Medulla oblongata (tissue), 1 donor: ENCODE measurements at regions not wholly inside any gene's neighbourhood (a gene's known extent, or its start where the extent isn't known, plus 50 kb on each side); places are given as distances from the start of the nearest gene placed in this dataset.
"Not testable (repeated sequence)": the region's sequence is repeated elsewhere in the genome, so short reads cannot be mapped to it uniquely, and the experiment has no call there.

Experiments
- DNase-seq: peaks from one replicate; pipeline ENCODE4 v3.0.0-alpha.2; 2015; ENCODE audit errors: extremely low spot score

DNA sequence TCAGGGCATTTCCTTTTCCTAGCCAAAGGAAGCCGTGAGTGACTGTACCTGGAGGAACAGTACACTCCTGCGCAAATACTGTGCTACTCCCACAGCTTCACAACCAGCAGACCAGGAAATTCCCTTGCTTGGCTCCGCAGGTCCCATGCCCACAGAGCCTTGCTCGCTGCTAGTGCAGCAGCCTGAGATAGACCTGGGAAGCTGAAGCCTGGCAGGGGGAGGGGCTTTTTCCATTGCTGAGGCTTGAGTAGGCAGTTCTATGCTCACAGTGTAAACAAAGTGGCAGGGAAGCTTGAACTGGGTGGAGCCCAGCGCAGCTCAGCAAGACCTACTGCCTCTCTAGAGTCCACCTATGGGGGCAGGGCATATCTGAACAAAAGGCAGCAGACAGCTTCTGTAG lies 291.2 kb downstream of the HGF start:
- DNase-seq, result no peak

DNA sequence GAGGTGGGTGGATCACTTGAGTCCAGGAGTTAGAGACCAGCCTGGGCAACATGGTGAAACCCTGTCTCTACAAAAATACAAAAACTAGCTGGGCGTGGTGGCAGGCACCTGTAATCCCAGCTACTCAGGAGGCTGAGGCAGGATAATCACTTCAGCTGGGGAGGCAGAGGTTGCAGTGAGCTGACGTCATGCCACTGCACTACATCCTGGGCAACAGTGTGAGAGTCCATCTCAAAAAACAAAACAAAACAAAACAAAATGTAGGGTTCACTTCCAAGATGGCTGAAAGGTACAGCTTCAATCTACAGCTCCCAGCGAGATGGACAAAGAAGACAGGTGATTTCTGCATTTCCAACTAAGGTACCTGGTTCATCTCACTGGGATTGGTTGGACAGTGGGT lies 291.6 kb downstream of the HGF start:
- not testable (repeated sequence) for DNase-seq

DNA sequence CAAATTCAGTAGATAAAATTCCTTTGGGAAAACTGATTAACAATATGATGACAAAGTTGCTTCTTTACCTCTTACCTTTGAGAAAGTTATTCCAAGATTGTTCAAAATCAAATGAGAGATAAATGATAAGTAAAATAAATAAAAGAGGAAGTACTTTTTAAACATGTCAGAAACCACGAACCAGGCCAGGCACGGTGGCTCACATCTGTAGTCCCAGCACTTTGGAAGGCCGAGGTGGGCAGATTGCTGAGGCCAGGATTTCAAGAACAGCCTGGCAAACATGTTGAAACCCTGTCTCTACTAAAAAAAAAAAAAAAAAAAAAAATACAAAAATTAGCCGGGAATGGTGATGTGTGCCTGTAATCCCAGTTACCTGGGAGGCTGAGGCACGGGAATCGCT lies 296.6 kb downstream of the HGF start:
- no peak for DNase-seq

DNA sequence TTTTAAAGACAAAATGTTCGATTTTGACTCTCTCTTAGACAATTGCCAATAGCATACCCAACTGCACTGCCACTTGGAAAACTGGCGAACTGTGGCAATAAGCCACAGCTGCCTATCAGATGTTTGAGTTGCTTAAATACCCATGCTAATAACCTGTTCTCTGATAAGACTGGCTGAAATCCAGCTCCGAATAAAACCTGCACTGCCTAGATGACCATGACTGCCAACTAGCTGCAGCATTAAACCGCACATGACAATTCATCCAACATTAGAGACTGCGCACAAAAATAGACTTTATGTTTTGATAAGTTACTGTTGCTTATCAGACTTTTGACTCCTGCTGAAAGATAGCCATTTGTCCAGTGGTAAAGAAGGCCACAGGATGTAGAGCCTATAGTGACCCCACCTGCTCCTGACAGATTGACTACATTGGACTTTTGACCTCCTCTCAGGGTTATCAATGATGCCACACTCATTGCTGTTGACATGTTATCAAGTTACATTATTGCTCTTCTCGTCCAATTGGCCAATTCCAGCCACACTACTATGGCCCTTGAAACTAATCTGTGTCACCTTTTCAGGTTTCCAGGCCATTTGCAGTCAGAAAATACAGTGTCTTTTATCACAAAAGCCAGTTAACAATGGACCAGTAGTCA lies 299.0 kb downstream of the HGF start:
- no peak for DNase-seq

DNA sequence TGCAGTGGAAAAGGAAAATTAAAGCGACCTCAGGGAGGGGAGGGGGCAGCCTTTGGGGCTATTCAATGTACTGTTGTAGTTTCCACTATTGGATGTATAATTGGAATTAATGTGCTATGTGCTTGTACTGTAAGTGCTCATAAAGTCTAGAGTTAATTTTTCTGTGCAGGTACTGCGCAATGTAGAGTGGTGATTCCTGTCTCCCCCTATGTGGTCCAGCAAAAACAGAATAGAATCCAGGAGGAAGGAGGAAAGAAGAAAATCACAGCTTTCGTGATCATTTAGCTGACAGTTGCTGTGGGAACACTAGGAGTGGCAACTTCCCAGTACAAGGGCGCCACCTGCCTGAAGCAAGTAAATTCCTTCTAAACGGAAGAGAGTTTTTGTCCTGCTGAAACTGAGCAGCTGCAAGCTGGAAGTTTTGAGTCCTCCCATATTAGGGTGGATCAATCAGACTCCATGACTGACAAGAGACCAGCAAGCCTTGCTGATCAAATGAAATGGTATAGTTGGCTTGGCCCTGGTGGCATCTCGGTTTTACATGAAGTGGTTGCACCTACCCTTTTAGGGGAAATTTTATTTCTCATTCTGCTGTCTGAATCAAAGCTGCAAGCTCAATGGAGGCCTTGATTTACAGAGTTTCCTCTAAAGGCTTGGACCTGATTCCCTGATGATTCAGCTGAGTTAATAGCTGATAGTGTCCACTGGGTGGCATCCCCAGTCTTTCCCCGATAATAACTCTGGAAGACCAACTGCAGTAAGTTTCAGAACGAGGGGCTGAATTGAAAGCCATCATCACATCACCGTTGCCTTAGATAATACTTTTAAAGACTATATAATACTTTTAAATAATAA lies 299.8 kb downstream of the HGF start:
- peak; percentile 74 for DNase-seq

DNA sequence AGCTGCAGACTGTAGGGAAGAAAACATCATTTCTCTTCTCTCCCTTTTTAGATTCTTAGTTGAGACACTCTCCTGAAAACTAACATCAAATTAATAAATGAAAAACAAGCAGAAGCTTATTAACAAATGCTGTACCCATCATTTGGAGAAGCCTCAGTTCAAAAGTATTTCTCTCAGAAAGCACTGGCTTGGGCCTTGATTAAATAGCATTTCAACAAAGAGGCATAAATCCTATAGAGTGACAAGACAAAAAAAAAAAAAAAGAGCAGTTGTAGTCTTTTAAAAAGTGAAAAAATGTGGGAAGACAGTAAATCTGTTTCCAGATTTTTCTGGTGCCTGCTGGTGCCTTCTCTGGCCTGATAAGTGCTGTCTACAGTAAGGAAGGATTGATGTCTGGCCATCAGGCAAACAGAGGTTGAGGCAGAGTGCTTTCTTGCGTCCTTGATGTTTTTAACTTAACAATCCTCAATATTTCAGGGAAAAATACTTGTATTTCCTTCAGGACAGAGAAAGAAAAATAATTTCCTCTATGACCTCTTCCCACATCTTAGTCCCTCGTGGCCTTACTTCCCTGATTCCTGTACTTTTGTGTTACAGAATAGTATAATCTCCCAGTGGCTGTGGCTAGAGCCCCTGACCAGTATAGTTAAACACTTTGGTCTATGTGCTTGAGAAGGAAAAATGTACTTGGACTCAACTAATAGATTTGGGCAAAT lies 300.5 kb downstream of the HGF start:
- no peak for DNase-seq

DNA sequence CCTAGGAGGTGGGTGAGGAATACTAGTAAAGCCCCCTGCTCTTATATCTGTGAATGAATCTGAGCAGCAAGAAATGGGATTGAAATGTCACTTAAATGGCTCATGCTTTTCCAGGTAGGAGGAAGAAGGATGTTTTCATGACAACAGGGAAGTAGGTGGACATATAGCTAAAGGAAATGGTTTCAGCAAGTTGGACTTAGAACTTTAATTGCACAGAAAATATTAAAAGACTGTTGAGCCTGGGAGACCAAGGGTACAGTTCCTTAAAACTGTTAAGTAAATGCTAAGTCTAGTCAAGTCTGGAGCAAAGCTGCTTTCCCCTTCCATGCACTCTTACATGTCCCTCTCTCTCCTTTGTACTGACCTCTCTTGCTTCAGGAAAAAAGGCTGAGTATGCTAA lies 301.3 kb downstream of the HGF start:
- DNase-seq, result no peak

DNA sequence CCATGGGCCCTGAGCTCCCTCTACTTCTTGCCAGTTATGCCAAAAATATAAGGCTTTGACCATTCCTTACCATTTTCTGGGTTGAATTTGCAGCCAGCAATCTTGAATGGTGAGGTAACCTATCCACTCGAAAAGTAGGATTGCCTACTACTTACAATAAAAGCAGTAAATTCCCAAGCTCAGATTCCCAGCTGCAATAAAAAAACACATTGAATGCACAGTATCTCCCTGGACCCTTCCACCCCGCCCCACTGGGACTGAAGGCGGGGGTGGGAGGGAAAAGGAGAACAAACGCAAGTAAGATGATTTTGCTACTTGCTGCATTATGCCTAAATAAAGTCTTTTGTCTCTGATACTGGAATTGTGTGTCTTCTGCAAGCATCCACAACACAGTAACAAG lies 301.9 kb downstream of the HGF start:
- DNase-seq, result no peak

DNA sequence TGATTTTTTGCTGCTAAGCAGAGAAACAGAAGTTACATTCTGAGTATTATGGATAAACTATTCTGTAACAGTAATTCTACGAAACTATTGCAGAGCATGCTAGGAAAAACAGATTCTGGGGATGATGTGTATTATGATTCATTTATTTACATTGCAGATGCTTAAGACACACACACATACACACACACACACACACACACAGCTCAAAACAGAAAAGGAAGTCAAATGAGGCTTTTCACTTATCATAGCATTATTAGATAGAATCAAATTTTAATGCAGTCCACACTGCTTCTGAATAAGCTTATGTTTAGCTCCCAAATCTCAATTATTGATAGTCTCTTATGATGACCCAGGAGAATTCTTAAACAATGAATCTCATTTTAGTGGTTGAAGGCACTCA lies 307.2 kb downstream of the HGF start:
- no peak for DNase-seq

DNA sequence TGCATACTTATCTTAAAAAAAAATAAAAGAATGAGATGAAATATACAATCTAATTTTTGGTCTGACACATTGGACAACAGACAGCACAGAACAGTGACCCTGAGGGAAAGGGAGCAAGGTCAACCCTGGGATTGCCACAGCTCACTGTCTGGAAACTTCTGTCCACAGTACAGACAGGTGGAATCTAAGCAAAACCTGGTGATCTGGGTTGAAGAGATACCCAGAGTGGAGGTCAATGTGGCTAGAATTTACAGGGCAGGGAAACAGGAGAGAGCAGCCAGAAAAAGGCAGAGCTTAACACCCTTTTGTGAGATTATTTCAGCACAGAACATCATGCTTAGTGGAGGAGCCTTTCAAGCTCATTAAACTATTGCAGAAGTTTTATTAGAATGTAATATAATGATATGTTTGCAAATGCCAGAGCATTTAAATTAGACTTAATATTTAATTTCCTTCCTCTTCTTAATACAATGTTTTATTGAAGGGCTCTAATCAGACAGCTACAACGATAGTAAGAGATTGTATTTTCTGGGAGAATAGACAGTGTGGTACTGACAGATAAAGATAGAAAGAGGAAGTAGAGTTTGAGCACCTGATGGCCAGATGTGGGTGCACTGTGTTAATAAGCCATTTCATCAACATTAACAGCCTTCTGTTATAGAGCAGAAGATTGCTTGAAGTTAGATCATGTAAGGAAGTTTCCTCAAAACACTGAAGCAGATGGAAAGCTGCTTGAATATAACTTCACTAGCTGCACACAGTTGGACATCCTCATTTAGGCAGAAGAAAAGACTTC lies 309.4 kb downstream of the HGF start:
- no peak for DNase-seq

DNA sequence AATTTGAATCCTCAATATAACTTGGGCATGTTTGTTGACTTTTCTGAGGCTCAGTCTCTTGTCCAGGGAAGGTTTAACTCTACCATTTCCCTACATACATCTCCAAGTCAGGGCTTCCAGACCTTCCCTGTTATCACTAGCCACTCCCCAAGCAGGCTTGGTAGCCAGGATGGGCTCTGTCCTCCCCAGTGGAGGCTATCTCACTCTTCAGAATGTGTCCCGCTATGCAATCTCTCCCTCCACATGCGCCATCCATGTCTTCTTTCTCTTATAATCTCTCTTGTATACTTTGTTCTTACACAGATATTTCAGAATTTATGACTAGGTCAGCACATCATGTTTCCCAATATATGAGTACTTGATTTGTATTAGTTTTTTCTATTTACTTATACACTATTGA lies 310.4 kb downstream of the HGF start:
- DNase-seq, result no peak

DNA sequence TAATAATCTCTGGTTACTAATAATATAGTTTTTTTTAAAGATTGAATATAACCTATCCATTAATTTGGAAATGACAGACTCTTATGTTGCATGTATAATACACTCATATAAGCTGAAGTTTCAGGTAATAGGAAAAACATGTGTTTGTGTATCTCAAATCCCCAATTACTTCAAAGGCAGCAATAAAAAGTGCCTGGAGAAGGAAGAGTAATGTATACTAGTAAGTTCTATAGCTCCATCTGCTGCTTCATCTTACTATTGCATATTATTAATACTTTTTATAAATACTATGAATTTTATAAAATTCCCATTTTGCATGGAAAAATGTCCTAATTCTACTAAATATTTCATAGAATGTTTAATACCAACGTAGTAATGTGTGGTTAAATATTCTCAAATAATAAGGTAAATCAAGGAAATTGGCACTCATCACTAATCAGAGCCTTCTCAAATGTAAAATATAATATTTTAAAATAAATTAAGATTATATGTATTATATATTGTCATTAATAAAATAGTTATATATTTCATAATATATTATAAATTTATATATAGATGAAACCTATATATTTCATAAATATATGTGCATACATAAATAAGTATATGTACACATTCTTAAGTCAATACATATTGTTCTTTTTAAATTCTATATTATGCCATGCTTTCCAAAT lies 311.9 kb downstream of the HGF start:
- no peak for DNase-seq

DNA sequence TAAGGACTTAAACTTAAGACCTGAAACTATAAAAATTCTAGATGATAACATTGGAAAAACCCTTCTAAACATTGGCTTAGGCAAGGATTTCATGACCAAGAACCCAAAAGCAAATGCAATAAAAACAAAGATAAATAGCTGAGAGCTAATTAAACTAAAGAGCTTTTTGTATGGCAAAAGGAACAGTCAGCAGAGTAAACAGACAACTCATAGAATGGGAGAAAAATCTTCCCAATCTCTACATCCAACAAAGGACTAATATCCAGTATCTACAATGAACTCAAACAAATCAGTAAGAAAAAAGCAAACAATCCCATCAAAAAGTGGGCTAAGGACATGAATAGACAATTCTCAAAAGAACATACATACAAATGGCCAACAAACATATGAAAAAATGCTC lies 316.1 kb downstream of the HGF start:
- not testable (repeated sequence) for DNase-seq

DNA sequence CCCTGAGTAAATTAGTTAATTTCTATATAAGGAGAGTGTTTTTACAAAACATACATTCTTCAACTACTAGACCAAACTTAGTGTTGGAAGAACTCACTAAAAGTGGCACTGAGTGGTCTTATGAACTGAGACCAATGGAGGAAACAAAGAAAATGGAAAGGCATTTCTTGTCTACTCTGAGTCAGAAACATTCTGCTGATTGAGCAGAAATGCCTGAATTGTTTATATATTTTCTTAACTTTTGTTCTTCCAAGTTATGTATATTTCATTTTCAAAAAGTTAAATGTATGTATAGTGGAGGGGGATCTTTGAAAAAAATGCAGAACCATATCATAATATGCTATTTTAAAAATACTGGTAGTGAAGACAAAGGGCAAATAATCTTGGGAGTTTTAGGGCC lies 320.7 kb downstream of the HGF start:
- DNase-seq, result no peak

DNA sequence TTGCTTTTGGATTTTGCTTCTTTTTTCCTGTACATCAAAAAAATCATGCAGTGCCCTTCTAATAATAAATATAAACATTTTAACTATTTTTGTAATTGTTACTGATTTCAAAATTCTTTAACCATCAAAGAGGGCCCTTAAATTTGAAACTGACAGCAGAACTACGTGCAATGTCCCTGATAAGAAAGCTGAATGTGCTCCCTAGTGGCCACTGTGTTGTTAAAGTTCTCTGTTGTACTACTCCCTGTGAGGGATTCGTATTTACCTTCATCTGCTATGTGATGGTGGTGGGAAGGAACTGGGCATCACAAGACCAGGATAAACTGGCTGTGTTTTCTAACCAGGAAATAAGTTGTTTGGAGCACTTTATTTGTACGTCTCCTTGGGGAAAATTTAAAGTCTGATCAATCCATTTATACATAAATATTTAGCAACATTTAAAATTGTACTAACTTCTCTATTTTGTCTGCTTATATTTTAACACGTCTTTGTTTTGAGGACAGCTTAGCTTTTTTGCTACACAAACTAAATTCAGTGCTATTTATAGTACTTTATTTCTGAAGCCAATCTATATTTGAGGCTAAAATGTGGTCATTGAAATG lies 322.4 kb downstream of the HGF start:
- peak; percentile 38 for DNase-seq

DNA sequence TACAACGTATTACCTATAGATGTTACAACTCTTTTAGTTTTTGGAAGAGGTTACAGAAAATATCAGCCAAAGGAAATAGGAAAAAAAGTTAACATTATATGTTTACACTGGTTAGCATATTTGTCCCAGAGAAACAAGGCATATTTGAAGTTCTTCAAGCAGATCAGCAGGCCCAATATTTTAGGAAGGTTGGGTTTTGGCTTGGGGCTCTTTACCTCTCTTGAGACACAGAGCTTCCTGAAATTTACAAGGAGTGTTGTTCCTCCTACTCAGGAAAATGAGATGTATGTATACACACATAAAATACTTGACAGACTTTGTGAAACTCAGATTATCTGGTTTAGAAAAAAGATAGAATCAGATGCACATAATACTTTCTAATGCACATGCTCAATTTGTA lies 323.6 kb downstream of the HGF start:
- no peak for DNase-seq

DNA sequence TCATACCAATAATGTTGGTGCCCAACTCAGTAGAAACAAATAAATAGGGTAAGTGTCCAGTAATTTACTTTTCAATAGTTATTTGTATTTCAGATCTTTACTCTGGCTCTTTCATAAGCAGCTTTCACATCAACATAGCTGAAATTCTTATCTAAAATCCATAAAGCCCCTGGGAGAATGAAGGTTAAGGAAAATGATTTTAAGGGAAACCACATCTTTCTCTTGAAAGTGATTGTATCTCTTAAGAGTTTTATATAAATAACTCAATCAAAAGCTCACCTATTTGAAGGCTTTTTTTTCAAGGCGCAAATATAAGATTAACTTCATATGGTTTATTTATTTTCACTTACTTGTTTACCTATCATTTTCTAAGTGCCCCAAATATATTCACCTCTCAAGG lies 324.4 kb downstream of the HGF start:
- no peak for DNase-seq

DNA sequence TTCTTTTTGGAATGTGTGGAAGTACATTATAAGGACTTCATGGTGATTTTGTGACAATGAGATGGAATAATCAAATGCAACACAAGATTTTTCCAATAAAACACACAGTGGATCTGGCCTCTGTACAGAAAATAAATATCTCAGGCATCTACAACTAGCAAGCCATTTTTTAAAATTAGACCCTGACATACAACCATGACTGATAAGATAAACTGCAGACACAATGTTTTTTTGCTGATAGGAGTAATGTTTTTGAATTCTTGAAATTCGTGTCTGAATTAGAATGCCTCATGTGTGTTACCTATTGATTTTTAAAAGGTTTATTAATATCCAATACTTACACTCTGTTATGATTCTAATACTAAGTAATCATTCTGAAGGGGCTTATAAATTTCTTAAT lies 328.1 kb downstream of the HGF start:
- no peak for DNase-seq

DNA sequence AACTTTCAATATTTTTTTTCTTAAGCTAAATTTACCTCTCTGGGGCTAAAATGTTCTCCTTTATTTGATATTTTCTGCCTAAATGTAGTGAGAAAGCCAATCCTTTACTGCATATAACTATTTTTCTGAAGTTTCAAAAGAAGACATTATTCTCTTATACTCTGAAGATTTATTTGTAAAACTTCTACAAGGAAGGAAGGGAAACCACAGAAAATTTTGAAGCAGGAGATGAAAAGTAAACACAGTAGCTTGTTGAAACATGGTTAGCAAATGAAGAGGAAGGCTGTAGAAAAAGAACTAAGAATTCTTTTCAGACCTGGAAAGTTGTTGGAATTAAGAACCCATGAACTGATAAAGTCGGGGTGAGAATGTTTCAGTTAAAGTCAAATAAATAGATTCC lies 330.3 kb downstream of the HGF start:
- DNase-seq, result no peak

DNA sequence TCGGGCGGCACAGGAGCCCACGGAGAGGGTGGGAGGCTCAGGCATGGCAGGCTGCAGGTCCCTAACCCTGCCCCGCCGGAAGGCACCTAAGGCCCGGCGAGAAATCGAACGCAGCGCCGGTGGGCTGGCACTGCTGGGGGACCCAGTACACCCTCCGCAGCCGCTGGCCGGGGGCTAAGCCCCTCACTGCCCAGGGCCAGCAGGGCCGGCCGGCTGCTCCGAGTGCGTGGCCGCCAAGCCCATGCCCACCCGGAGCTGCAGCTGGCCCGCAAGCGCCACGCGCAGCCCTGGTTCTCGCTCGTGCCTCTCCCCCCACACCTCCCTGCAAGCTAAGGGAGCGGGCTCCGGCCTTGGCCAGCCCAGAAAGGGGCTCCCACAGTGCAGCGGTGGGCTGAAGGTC lies 332.7 kb downstream of the HGF start:
- DNase-seq, result not testable (repeated sequence)

DNA sequence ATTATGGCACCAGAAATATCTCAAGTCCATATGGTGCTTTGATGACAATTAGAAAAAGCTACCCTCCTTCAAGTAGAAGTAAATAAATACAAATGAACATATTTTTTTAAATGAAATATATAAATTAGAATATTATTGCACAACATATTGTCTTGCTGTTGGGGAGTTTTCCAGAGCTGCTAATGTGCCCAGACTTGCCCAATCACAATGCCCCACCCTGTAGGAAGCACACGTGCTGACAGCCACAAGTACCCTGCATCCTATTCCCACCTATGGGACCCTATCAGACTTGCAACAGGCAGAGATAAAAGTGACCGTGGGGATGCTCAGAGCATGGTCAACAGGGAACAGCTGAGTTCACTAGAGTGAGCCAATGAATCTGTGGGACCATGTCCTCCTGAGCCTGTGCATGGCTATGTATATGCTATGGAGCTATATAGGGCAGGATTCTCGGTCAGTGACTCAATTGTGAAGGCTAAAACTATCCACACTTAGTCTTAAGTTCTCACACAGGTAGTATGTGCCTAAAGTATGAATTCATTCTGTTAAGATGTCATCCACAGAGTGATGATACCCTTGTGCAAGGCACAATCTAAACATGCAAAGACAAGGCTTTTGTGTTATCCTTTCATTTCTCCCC lies 336.0 kb downstream of the HGF start:
- DNase-seq, result no peak
